H4 (cell line): ENCODE measurements at regions not wholly inside any gene's neighbourhood (a gene's known extent, or its start where the extent isn't known, plus 50 kb on each side); places are given as distances from the start of the nearest gene placed in this dataset.

Experiments used
- DNase-seq: peaks from one replicate; pipeline ENCODE4 v3.0.0-alpha.2; 2015; ENCODE audit warnings: low spot score

DNA sequence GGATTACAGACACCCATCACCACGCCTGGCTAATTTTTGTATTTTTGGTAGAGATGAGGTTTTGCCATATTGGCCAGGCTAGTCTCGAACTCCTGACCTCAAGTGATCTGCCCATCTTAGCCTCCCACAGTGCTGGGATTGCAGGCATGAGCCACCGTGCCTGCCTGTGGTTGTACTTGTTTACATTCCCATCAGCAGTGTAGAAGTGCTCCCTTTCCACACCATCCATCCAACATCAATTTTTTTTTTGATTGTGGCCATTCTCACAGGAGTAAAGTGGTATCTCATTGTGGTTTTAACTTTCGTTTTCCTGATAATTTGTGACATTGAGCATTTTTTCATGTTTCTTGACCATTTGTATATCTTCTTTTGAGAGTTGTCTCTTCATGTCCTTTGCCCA lies 1019.4 kb upstream of the SLC10A2 start:
- DNase-seq = peak; percentile 70

DNA sequence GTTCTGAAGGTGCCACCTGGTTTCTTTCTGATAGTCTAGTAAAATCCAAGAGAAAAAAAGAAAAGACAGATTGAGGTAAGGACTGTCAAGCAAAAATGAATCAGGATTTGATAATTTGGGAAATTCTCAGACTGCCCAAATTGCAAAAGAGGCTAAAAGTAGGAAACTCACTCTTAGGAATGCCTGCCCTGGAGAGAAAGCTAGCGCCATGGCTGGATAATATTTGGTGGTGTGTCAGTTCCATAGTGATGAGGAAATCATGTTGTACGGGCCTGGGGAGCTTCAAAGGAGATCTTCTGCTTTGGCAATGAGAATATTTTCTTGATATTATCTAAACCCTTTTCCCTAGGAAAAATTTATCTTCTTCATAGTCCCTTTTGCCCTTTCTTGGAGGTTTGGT lies 1008.1 kb upstream of the SLC10A2 start:
- no peak for DNase-seq

DNA sequence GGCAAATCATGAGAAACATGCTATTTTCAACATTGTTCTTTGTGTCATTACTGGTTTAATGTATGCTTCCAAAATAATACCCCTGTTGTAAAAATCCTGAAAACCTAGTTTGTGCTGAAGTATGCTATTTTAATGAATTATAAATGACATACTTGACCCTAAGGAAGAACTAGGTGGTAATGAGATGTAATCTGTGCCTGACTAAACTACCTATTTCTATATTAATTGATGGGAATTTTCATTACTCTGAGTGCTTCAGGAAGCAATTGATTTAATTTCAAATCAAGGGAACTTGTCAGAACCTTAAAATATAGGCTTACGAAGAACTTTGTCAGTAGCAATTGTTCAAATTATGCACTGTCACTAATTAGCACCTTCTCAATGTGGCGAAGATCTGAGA lies 1005.6 kb upstream of the SLC10A2 start:
- no peak for DNase-seq

- no peak for DNase-seq
These were observed 999.1 kb upstream of the SLC10A2 start for GRCh38 chr13:104065328-104065727.

GRCh38 chr13:104057861-104058260 lies 991.6 kb upstream of the SLC10A2 start:
- no peak for DNase-seq

GRCh38 chr13:104045907-104046306 lies 979.7 kb upstream of the SLC10A2 start:
- DNase-seq = no peak

GRCh38 chr13:104043184-104043583 lies 977.0 kb upstream of the SLC10A2 start:
- DNase-seq = peak; percentile 41

DNA sequence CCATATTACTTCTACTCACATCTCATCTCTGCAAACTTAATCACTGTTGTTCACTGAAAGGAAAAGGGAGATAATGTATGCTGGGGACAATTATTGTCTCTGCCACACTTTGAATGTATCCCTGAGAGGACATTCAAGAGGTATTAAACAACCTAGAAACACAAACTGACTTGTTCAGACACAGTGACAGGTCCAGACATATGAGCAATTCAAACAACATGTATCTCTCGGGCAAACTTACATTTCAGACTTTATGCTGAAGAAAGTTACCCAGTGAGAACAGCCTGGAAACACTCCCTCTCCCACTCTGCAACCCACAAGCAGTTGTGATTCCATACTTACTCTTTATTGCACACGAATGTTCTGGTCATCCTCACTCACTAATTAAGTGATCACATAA lies 968.7 kb upstream of the SLC10A2 start:
- DNase-seq = no peak

DNA sequence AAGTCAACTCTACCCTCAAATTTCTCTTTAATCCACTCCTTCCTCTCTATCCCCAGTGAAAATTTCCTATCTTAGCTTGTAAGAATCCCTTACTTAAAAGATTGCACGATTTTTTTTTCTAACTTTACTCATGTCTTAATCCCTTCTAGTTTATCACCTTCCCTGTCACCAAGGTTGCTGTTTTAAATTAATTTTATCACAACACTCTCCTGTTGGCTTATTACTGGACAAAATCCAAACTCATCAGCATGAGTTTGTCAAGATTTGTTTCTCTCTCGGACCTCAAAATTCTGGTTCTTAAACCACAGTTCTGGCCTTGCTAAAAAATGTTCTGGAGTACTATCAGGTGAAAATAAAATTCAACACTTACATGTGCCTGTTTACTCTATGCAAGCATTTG lies 959.1 kb upstream of the SLC10A2 start:
- no peak for DNase-seq

GRCh38 chr13:104024416-104025170 lies 958.4 kb upstream of the SLC10A2 start:
- no peak for DNase-seq

GRCh38 chr13:104021806-104022397 lies 955.7 kb upstream of the SLC10A2 start:
- no peak for DNase-seq

DNA sequence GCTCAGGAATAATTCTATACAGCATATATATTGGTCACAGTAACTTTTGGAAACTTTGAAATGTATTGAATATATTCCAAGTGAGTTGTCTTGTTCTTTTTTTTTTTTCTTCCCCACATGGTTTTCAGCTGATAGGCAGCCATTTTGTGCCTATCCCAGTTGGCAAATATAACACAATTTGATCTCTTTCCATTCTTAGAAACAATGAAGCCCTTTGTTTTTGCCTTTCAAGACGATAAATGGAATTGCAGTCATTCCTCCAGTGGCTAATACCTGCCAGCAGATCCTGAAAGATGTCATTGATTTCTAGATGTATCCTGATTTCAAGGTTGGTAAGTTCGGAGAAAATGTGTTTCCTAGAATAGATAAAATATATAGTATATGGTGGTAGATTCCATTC lies 951.1 kb upstream of the SLC10A2 start:
- DNase-seq = no peak

- DNase-seq = peak; percentile 41
These were observed 949.6 kb upstream of the SLC10A2 start for GRCh38 chr13:104015646-104016396.

GRCh38 chr13:104014803-104015645 lies 948.8 kb upstream of the SLC10A2 start:
- peak; percentile 61 for DNase-seq

- peak; percentile 22 for DNase-seq
These were observed 945.5 kb upstream of the SLC10A2 start for GRCh38 chr13:104011505-104012241.

DNA sequence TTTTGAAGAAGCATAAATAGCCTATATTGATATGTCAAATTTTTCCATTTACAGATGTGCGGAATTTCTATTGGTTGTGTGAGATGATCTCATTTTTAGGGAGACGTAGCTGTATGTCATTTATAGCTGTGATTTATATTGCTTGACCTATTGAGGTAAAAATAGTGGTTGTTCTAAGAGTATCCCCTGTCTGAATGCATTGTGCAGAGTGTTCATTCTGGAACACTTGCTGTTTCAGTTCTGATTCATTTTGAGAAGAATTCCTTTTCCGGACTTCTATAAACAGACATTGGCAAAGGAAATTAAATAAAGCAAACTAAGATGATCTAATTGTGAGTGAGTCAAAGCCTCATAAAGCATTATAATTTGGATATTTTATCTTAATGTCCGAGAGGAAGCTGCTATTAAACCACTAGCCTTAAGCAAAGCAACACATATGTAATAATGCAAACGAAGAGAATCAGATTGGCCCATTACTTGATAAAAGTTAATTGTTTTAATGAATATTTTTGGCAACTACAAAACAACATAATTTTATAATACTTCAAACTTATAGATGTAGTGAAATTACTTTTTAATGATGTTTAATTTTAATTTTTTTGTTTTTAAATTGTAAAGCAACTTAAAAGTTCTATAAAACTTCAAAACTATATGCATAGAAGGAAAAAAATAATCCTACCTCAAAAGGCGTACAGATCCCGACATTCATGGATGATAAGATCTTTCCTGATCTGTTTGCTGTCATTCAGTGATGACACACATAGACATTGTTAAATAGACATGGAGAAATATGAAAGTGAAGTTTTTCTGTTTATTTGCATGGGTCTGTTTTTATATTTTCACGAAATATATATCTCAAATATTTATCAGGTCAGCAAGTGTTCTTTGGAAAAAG lies 942.6 kb upstream of the SLC10A2 start:
- DNase-seq = peak; percentile 61

- no peak for DNase-seq
These were observed 941.9 kb upstream of the SLC10A2 start for GRCh38 chr13:104008075-104008474.

DNA sequence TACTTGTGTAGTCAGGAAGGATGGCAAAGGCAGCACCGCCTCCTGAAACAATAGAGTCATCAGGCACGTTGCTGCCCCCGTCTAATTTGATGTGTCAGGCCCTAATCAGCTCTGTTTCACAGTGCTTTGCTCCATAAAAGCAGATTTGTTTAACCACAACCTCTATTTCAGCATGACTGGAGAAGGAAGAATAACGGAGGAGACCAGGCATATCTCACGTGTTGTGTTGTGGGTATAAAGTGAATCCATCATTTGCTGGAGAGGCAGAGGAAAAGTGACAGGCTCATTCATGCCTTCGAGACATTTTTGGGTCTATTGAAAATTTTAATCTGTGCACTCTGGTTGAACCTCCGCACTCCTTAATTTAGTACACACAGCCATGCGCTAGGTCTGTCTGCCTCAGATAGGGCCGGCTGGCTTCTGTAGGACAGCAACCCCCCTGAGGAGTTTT lies 940.4 kb upstream of the SLC10A2 start:
- peak; percentile 81 for DNase-seq

DNA sequence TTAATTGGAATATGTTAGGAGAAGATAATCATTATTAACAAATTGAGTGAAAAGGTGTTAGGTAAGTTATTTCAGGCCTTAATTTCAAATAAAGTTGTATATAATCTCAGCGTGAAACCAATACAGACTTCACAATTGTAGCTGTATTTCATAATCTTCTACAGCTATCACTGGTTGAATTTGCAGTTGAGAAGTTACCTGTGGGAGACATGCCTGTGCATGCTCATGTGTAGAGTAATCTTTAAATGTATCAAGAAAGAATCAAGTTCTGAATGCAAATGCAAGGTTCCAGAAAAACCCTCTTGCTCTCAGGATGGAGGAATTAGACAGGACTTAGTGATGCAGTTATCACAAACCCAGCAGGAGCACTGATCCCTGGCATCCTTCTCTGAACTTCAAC lies 938.4 kb upstream of the SLC10A2 start:
- no peak for DNase-seq

DNA sequence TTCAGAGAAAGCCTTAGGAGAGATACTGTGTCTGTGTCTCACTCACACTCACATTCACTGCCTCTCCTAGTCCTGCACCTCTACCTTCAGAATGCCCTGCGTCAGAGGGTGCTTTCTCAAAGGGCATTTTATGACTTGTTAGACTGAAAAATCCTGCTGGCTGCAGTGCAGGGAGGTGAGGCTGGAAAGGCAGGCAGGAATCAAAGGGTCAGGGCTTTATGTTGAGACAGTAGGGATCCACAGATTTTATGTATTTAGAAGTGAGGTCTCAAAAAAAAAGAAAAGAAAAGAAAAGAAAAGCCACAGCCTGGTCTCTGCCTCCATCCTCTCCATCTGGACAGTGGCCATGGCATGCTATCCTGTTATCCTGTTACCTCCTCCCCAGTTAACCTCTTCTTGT lies 936.0 kb upstream of the SLC10A2 start:
- DNase-seq = no peak
